Uterus (tissue), 2 donors: ENCODE measurements at regions not wholly inside any gene's neighbourhood (a gene's known extent, or its start where the extent isn't known, plus 50 kb on each side); places are given as distances from the start of the nearest gene placed in this dataset.

ENCODE experiments used
- CTCF ChIP-seq, 4 experiments: fragments of 200-600 bp in 2 of 4; fragments of 450-650 bp in 2 of 4; sonication (generic) in 2 of 4; IDR thresholded peaks; one replicate each; pipeline ENCODE4 v1.5.1; 2016 to 2019; ENCODE audit warnings: antibody characterized with exemption in 4 of 4, mild to moderate bottlenecking in 2 of 4, moderate library complexity in 1 of 4
- POLR2A ChIP-seq, 2 donors: fragments of 450-650 bp; IDR thresholded peaks; one replicate each; pipeline ENCODE4 v1.6.1; 2016; ENCODE audit warnings: antibody characterized with exemption in 2 of 2, mild to moderate bottlenecking in 1 of 2, moderate library complexity in 1 of 2

DNA sequence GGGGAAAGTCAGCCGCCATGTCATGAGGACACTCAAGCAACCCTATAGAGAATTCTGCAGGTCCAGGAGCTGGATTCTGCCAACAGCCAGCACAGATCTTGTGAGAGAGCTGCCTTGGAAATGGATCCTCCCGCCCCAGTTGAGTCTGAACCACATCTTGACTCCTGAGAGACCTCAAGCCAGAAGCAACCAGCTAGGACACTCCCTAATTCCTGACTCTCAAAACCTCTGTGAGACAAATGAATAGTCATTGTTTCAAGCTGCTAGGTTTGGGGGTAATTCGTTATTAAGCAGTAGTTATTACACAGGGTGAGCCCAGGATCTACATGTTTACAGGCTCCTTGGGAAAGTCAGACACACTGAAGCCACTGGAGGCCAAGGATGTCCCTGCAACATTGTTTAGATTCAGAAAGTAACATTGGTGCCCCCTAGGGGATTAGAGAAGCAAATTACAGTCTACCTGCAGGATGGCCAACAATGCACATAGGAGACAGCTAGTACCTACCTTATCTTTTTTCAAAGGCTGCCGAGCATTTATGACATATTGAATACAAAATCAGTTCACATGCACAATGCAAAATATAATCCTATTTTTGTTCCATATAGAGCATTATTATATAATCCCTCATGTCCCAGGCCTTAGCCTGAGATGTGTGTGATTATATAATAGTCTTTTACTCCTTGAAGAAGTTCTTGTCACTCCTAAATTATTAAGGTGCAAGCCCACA, 57.9 kb upstream of the FICD start:
- no peak for TF ChIP-seq POLR2A (IDR thresholded peaks at IDR 0.05)
- TF ChIP-seq CTCF (IDR thresholded peaks at IDR 0.05) = peak; percentile 52 to 76 (median 64)
